ENCODE measurements at regions not wholly inside any gene's neighbourhood (a gene's known extent, or its start where the extent isn't known, plus 50 kb on each side); places are given as distances from the start of the nearest gene placed in this dataset.

- TF ChIP-seq CTCF (IDR thresholded peaks at IDR 0.05; ENCODE audit: low read depth, low read length) (no peak), EZH2phosphoT487 (IDR thresholded peaks at IDR 0.05; ENCODE audit: low read depth) (no peak)
Observed at GRCh38 chr3:26106228-26106627, 316.3 kb downstream of the OXSM start.

All from OCI-LY3 (cell line).